HEK293 (cell line): ENCODE measurements at regions not wholly inside any gene's neighbourhood (a gene's known extent, or its start where the extent isn't known, plus 50 kb on each side); places are given as distances from the start of the nearest gene placed in this dataset.

Experiments
- CTCF ChIP-seq: fragments of 450-650 bp; formaldehyde crosslinking; IDR thresholded peaks from 2 replicates; pipeline ENCODE4 v1.5.1; 2016; ENCODE audit warnings: missing biosample characterization, missing genetic modification characterization
- REST ChIP-seq: fragments of 450-650 bp; formaldehyde crosslinking; IDR thresholded peaks from 2 replicates; pipeline ENCODE4 v1.5.1; 2016; ENCODE audit warnings: missing biosample characterization, missing genetic modification characterization
- SP2 ChIP-seq: fragments of 450-650 bp; formaldehyde crosslinking; IDR thresholded peaks from 2 replicates; pipeline ENCODE4 v1.5.1; 2016; ENCODE audit warnings: missing biosample characterization, missing genetic modification characterization
- TSHZ1 ChIP-seq: fragments of 450-650 bp; formaldehyde crosslinking; IDR thresholded peaks from 2 replicates; pipeline ENCODE4 v1.5.1; 2016; ENCODE audit warnings: missing biosample characterization, missing genetic modification characterization, borderline replicate concordance
- ZBTB26 ChIP-seq: fragments of 450-650 bp; formaldehyde crosslinking; optimal IDR thresholded peaks from 2 replicates; pipeline ENCODE3; 2016; ENCODE audit warnings: missing biosample characterization, mild to moderate bottlenecking, missing genetic modification characterization
- ZFP3 ChIP-seq: fragments of 450-650 bp; formaldehyde crosslinking; IDR thresholded peaks from 2 replicates; pipeline ENCODE4 v1.5.1; 2016; ENCODE audit warnings: low read depth, missing biosample characterization, missing genetic modification characterization
- ZNF211 ChIP-seq: fragments of 450-650 bp; formaldehyde crosslinking; IDR thresholded peaks from 2 replicates; pipeline ENCODE4 v1.5.1; 2016; ENCODE audit warnings: low read depth, missing biosample characterization, missing genetic modification characterization
- ZNF366 ChIP-seq: fragments of 450-650 bp; formaldehyde crosslinking; conservative IDR thresholded peaks from 2 replicates; pipeline ENCODE4 v1.5.1; 2016; ENCODE audit warnings: missing biosample characterization, missing genetic modification characterization
- ZNF548 ChIP-seq: fragments of 450-650 bp; formaldehyde crosslinking; IDR thresholded peaks from 2 replicates; pipeline ENCODE4 v1.5.1; 2016; ENCODE audit warnings: missing biosample characterization, missing genetic modification characterization
- ZNF660 ChIP-seq: fragments of 450-650 bp; IDR thresholded peaks from 2 replicates; pipeline ENCODE4 v1.5.1; 2018; ENCODE audit warnings: missing biosample characterization, mild to moderate bottlenecking, missing genetic modification characterization
- ZNF701 ChIP-seq: fragments of 450-650 bp; formaldehyde crosslinking; IDR thresholded peaks from 2 replicates; pipeline ENCODE4 v1.5.1; 2016; ENCODE audit warnings: missing biosample characterization, missing genetic modification characterization
- ZNF777 ChIP-seq: fragments of 450-650 bp; formaldehyde crosslinking; IDR thresholded peaks from 2 replicates; pipeline ENCODE4 v1.5.1; 2017; ENCODE audit warnings: missing biosample characterization, missing genetic modification characterization, borderline replicate concordance

- TF ChIP-seq ZNF777 (tag by site-specific recombination) = no peak
- no peak for TF ChIP-seq ZNF701
- TF ChIP-seq ZNF660 = no peak
- no peak for TF ChIP-seq CTCF (tag by site-specific recombination)
- TF ChIP-seq ZNF211 (tag by site-specific recombination) = no peak
- TF ChIP-seq ZNF548 = no peak
- no peak for TF ChIP-seq REST (tag by site-specific recombination)
- no peak for TF ChIP-seq SP2 (tag by site-specific recombination)
- no peak for TF ChIP-seq ZBTB26 (tag by site-specific recombination)
- no peak for TF ChIP-seq ZFP3 (tag by site-specific recombination)
- TF ChIP-seq TSHZ1 (tag by site-specific recombination) = no peak
- no peak for TF ChIP-seq ZNF366 (tag by site-specific recombination)
Observed at GRCh38 chr2:104969564-104969963, 68.3 kb upstream of the MRPS9 start.
